ENCODE measurements at regions not wholly inside any gene's neighbourhood (a gene's known extent, or its start where the extent isn't known, plus 50 kb on each side); places are given as distances from the start of the nearest gene placed in this dataset.
A peak's percentile ranks its signal among the peaks of the same experiment; 100 is the strongest.

DNA sequence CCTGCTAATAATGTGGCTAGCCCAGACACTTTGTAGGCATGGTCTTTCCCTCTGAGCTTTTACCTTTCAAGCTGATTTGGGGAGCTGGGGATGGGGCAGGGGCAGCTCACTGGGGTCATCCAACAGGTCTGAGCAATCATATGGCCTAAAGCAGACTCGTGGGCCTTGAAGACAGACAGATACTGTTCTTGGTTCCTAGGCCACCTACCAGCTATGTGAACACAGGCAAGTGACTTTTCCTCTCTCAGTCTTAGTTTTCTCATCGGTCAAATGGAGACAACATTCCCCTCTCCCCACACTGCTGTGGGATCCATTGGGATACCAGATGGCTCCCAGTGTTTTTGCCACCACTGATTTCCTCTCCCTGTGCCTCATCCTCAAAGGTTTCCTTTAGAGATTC is 181.8 kb downstream of the RRAGC start:
- DNase-seq (ENCODE audit: low read depth) (no peak), FAIRE-seq (no peak)
- H3K4me3 ChIP-seq (ENCODE audit: low read depth, low read length), result no peak overlapping the region
- H3K36me3 ChIP-seq (ENCODE audit: control insufficient read depth, insufficient read depth, low read length), result no peaks in the 10 kb centered on the region
- TF ChIP-seq, protein P1, sequence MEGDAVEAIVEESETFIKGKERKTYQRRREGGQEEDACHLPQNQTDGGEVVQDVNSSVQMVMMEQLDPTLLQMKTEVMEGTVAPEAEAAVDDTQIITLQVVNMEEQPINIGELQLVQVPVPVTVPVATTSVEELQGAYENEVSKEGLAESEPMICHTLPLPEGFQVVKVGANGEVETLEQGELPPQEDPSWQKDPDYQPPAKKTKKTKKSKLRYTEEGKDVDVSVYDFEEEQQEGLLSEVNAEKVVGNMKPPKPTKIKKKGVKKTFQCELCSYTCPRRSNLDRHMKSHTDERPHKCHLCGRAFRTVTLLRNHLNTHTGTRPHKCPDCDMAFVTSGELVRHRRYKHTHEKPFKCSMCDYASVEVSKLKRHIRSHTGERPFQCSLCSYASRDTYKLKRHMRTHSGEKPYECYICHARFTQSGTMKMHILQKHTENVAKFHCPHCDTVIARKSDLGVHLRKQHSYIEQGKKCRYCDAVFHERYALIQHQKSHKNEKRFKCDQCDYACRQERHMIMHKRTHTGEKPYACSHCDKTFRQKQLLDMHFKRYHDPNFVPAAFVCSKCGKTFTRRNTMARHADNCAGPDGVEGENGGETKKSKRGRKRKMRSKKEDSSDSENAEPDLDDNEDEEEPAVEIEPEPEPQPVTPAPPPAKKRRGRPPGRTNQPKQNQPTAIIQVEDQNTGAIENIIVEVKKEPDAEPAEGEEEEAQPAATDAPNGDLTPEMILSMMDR (IDR thresholded peaks at IDR 0.05; ENCODE audit: insufficient read depth, low read length, severe bottlenecking), result no peak
- H3K27me3 ChIP-seq (ENCODE audit: control insufficient read depth, insufficient read depth, low read length), result peaks cover 2% of the 10 kb centered on the region

GRCh38 chr1:38677311-38677710 is 182.3 kb downstream of the RRAGC start:
- FAIRE-seq (no peak), DNase-seq (ENCODE audit: low read depth) (no peak)
- H3K27me3 ChIP-seq (ENCODE audit: control insufficient read depth, insufficient read depth, low read length), result peaks cover 2% of the 10 kb centered on the region
- TF ChIP-seq, protein P1 (IDR thresholded peaks at IDR 0.05; ENCODE audit: insufficient read depth, low read length, severe bottlenecking), result no peak
- H3K4me3 ChIP-seq (ENCODE audit: low read depth, low read length), result no peak overlapping the region
- no peaks in the 10 kb centered on the region for H3K36me3 ChIP-seq (ENCODE audit: control insufficient read depth, insufficient read depth, low read length)

DNA sequence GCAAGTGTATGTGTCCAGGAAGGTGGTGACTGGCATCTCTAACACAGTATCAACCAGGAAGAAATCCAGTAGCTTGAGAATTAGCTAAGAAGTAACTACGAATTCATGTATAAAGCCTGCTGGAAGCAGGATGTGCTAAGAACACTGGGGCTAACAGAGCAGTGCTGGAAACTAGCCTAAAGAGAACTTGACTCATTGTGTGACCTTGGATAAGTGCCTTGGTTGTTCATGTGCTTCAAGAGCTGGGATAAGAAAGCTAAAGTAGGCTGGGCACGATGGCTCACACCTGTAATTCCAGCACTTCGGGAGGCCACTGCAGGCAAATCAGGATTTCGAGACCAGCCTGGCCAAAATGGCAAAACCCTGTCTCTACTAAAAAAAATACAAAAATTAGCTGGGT is 186.9 kb downstream of the RRAGC start:
- TF ChIP-seq, protein P1 (IDR thresholded peaks at IDR 0.05; ENCODE audit: insufficient read depth, low read length, severe bottlenecking), result no peak
- no peak for FAIRE-seq
- no peak overlapping the region for H3K4me3 ChIP-seq (ENCODE audit: low read depth, low read length)
- H3K27me3 ChIP-seq (ENCODE audit: control insufficient read depth, insufficient read depth, low read length), result peaks cover 2% of the 10 kb centered on the region
- no peaks in the 10 kb centered on the region for H3K36me3 ChIP-seq (ENCODE audit: control insufficient read depth, insufficient read depth, low read length)
- peak; percentile 6 for DNase-seq (ENCODE audit: low read depth)

GRCh38 chr1:38671221-38671620 is 188.4 kb downstream of the RRAGC start:
- Histone ChIP-seq H3K36me3 (ENCODE audit: control insufficient read depth, insufficient read depth, low read length) (no peaks in the 10 kb centered on the region), H3K4me3 (ENCODE audit: low read depth, low read length) (no peak overlapping the region), H3K27me3 (ENCODE audit: control insufficient read depth, insufficient read depth, low read length) (peaks cover 2% of the 10 kb centered on the region)
- TF ChIP-seq, protein P1 (IDR thresholded peaks at IDR 0.05; ENCODE audit: insufficient read depth, low read length, severe bottlenecking), result no peak
- no peak for FAIRE-seq
- no peak for DNase-seq (ENCODE audit: low read depth)

- DNase-seq (ENCODE audit: low read depth), result no peak
- TF ChIP-seq, protein P1 (IDR thresholded peaks at IDR 0.05; ENCODE audit: insufficient read depth, low read length, severe bottlenecking), result no peak
- FAIRE-seq, result peak; percentile 50
- H3K4me3 ChIP-seq (ENCODE audit: low read depth, low read length), result no peak overlapping the region
- H3K27me3 ChIP-seq (ENCODE audit: control insufficient read depth, insufficient read depth, low read length), result peaks cover 2% of the 10 kb centered on the region
- H3K36me3 ChIP-seq (ENCODE audit: control insufficient read depth, insufficient read depth, low read length), result no peaks in the 10 kb centered on the region
These were observed 188.9 kb downstream of the RRAGC start for GRCh38 chr1:38670544-38671122.

DNA sequence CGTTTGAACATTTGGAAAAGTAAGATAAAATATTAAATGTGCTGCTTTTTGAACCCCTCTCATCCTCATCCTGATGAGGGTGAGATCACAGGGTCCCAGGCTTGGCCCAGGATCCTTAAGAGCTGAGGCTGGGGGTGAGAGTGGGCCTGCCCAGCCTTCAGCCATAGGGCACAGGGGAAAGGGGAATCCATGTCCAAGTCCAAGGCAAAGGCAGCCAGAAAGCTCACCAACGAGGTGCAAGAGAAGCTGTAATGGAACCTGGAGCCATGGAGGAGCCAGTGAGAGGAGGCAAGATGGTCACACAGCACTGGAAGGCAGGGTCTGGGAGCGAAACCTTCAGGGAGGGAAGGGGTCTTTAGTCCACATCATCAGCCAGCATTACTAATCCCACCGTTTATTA is 191.9 kb downstream of the RRAGC start:
- DNase-seq (ENCODE audit: low read depth) (no peak), FAIRE-seq (peak; percentile 18)
- no peak overlapping the region for H3K4me3 ChIP-seq (ENCODE audit: low read depth, low read length)
- no peaks in the 10 kb centered on the region for H3K27me3 ChIP-seq (ENCODE audit: control insufficient read depth, insufficient read depth, low read length)
- TF ChIP-seq, protein P1 (IDR thresholded peaks at IDR 0.05; ENCODE audit: insufficient read depth, low read length, severe bottlenecking), result no peak
- no peaks in the 10 kb centered on the region for H3K36me3 ChIP-seq (ENCODE audit: control insufficient read depth, insufficient read depth, low read length)
